NCI-H82 treated with DMSO at 0.1 percent for 48 hours (cell line): ENCODE measurements at regions not wholly inside any gene's neighbourhood (a gene's known extent, or its start where the extent isn't known, plus 50 kb on each side); places are given as distances from the start of the nearest gene placed in this dataset.

ENCODE experiments used
- DNase-seq: peaks from one replicate; lab custom pipeline; 2025; ENCODE audit not compliant: unreplicated experiment; lab: John Stamatoyannopoulos, UW

- DNase-seq = no peak
Observed at GRCh38 chr21:19326531-19327319, 923.1 kb upstream of the TMPRSS15 start.

- no peak for DNase-seq
Observed at GRCh38 chr21:19328954-19329353, 925.4 kb upstream of the TMPRSS15 start.

- DNase-seq = no peak
Observed at GRCh38 chr21:19340303-19340702, 936.7 kb upstream of the TMPRSS15 start.

- DNase-seq = no peak
Observed at GRCh38 chr21:19340954-19341353, 937.4 kb upstream of the TMPRSS15 start.

GRCh38 chr21:19343711-19344110 is 940.1 kb upstream of the TMPRSS15 start:
- no peak for DNase-seq

GRCh38 chr21:19350286-19350685 is 946.7 kb upstream of the TMPRSS15 start:
- DNase-seq = no peak

GRCh38 chr21:19353256-19353655 is 949.7 kb upstream of the TMPRSS15 start:
- DNase-seq = no peak

GRCh38 chr21:19368944-19369343 is 965.4 kb upstream of the TMPRSS15 start:
- no peak for DNase-seq

- DNase-seq = no peak
Observed at GRCh38 chr21:19392390-19392789, 988.8 kb upstream of the TMPRSS15 start.

- DNase-seq = no peak
Observed at GRCh38 chr21:19400223-19400770, 996.7 kb upstream of the TMPRSS15 start.

GRCh38 chr21:19402870-19403269 is 999.3 kb upstream of the TMPRSS15 start:
- DNase-seq = no peak

- DNase-seq = no peak
Observed at GRCh38 chr21:19405326-19405725, 1001.7 kb upstream of the TMPRSS15 start.

GRCh38 chr21:19420565-19420964 is 1017.0 kb upstream of the TMPRSS15 start:
- DNase-seq = no peak

- no peak for DNase-seq
Observed at GRCh38 chr21:19433623-19434022, 1030.0 kb upstream of the TMPRSS15 start.

- DNase-seq = no peak
Observed at GRCh38 chr21:19440792-19441655, 1037.4 kb upstream of the TMPRSS15 start.

GRCh38 chr21:19458295-19458694 is 1054.7 kb upstream of the TMPRSS15 start:
- no peak for DNase-seq

- DNase-seq = no peak
Observed at GRCh38 chr21:19461481-19462205, 1058.1 kb upstream of the TMPRSS15 start.

- DNase-seq = no peak
Observed at GRCh38 chr21:19463966-19464365, 1060.4 kb upstream of the TMPRSS15 start.

GRCh38 chr21:19468991-19469715 is 1065.6 kb upstream of the TMPRSS15 start:
- no peak for DNase-seq

GRCh38 chr21:19475525-19475924 is 1071.9 kb upstream of the TMPRSS15 start:
- no peak for DNase-seq

GRCh38 chr21:19489930-19490329 is 1086.3 kb upstream of the TMPRSS15 start:
- no peak for DNase-seq
